ENCODE measurements at regions not wholly inside any gene's neighbourhood (a gene's known extent, or its start where the extent isn't known, plus 50 kb on each side); places are given as distances from the start of the nearest gene placed in this dataset.

- H3K36me3 ChIP-seq, result no peaks in the 10 kb centered on the region
- no peak overlapping the region for H3K27ac ChIP-seq
- no peak for DNase-seq
- no peaks in the 10 kb centered on the region for H3K4me1 ChIP-seq
- intact Hi-C loops (cut with DNase I), result no loop called here
- no peaks in the 10 kb centered on the region for H3K27me3 ChIP-seq (ENCODE audit: low read depth)
- ATAC-seq, result no peak
- H3K4me3 ChIP-seq, result no peak overlapping the region
- peaks cover 7% of the 10 kb centered on the region for H3K9me3 ChIP-seq
- no peak for TF ChIP-seq CTCF (IDR thresholded peaks at IDR 0.05)
Measured at GRCh38 chr6:43940393-43941087, 170.5 kb downstream of the VEGFA start.

- H3K4me1 ChIP-seq, result no peaks in the 10 kb centered on the region
- intact Hi-C loops (cut with DNase I), result no loop called here
- H3K36me3 ChIP-seq, result no peaks in the 10 kb centered on the region
- H3K4me3 ChIP-seq, result no peak overlapping the region
- DNase-seq (no peak), ATAC-seq (no peak)
- no peak for TF ChIP-seq CTCF (IDR thresholded peaks at IDR 0.05)
- peaks cover 2% of the 10 kb centered on the region for H3K9me3 ChIP-seq
- H3K27me3 ChIP-seq (ENCODE audit: low read depth), result no peaks in the 10 kb centered on the region
- H3K27ac ChIP-seq, result no peak overlapping the region
Measured at GRCh38 chr6:43940071-43940392, 170.0 kb downstream of the VEGFA start.

GRCh38 chr6:43939281-43940070 lies 169.5 kb downstream of the VEGFA start:
- no peak for ATAC-seq
- H3K27me3 ChIP-seq (ENCODE audit: low read depth), result no peaks in the 10 kb centered on the region
- no peak overlapping the region for H3K27ac ChIP-seq
- H3K4me1 ChIP-seq, result no peaks in the 10 kb centered on the region
- no peak for DNase-seq
- intact Hi-C loops (cut with DNase I), result no loop called here
- no peak for TF ChIP-seq CTCF (IDR thresholded peaks at IDR 0.05)
- H3K9me3 ChIP-seq, result no peaks in the 10 kb centered on the region
- no peak overlapping the region for H3K4me3 ChIP-seq
- no peaks in the 10 kb centered on the region for H3K36me3 ChIP-seq

- no peak for ATAC-seq
- no peaks in the 10 kb centered on the region for H3K9me3 ChIP-seq
- DNase-seq, result no peak
- intact Hi-C loops (cut with DNase I), result no loop called here
- H3K36me3 ChIP-seq, result no peaks in the 10 kb centered on the region
- no peaks in the 10 kb centered on the region for H3K27me3 ChIP-seq (ENCODE audit: low read depth)
- H3K4me1 ChIP-seq, result no peaks in the 10 kb centered on the region
- TF ChIP-seq CTCF (IDR thresholded peaks at IDR 0.05), result no peak
- H3K4me3 ChIP-seq, result no peak overlapping the region
- H3K27ac ChIP-seq, result no peak overlapping the region
Measured at GRCh38 chr6:43938178-43939105, 168.4 kb downstream of the VEGFA start.

Measured in lower lobe of right lung (tissue), 2 donors.